Tibial nerve (tissue), 4 donors: ENCODE measurements at regions not wholly inside any gene's neighbourhood (a gene's known extent, or its start where the extent isn't known, plus 50 kb on each side); places are given as distances from the start of the nearest gene placed in this dataset.

Source experiments
- CTCF ChIP-seq, 5 experiments: fragments of 200-600 bp in 3 of 5; fragments of 450-650 bp in 2 of 5; sonication (generic) in 3 of 5; IDR thresholded peaks; one replicate each; pipeline ENCODE4 v1.5.1; 2016 to 2019; ENCODE audit warnings: antibody characterized with exemption in 5 of 5, mild to moderate bottlenecking in 3 of 5, moderate library complexity in 2 of 5
- EP300 ChIP-seq, 2 donors: sonication (generic); formaldehyde crosslinking; IDR thresholded peaks; one replicate each; pipeline ENCODE4 v1.6.1; 2017; ENCODE audit warnings: antibody characterized with exemption in 2 of 2, mild to moderate bottlenecking in 1 of 2
- POLR2A ChIP-seq, 2 donors: fragments of 450-650 bp; IDR thresholded peaks; one replicate each; pipeline ENCODE4 v1.6.1; 2017; ENCODE audit warnings: antibody characterized with exemption in 2 of 2, mild to moderate bottlenecking in 2 of 2, moderate library complexity in 2 of 2

- no peak for TF ChIP-seq CTCF (IDR thresholded peaks at IDR 0.05)
- TF ChIP-seq POLR2A (IDR thresholded peaks at IDR 0.05), result no peak
- TF ChIP-seq EP300 (IDR thresholded peaks at IDR 0.05), result no peak
Observed at GRCh38 chr9:88753691-88754367, 218.9 kb downstream of the NXNL2 start.
